ENCODE measurements at regions not wholly inside any gene's neighbourhood (a gene's known extent, or its start where the extent isn't known, plus 50 kb on each side); places are given as distances from the start of the nearest gene placed in this dataset.

GRCh38 chr13:84255226-84255797, 373.0 kb upstream of the SLITRK1 start:
- Histone ChIP-seq H3K9me2 (ENCODE audit: insufficient read depth) (peaks cover 4% of the 10 kb centered on the region; the same call in 1 of the 2 replicates), H3K4me2 (no peak overlapping the region), H3K36me3 (ENCODE audit: insufficient read depth) (peaks cover 7% of the 10 kb centered on the region; the same call in 1 of the 2 replicates), H3F3A (replicated peaks; ENCODE audit: low read depth) (no peaks in the 10 kb centered on the region), H2AFZ (0 out of 2 replicates have a peak overlapping the region, but pooled peaks have one; percentile 34), H3K27ac (ENCODE audit: low read depth) (no peak overlapping the region), H3K27me3 (ENCODE audit: insufficient read depth) (no peaks in the 10 kb centered on the region), H4K20me1 (replicated peaks; ENCODE audit: insufficient read depth) (no peaks in the 10 kb centered on the region), H3K4me1 (ENCODE audit: insufficient read depth) (no peaks in the 10 kb centered on the region), H3K79me2 (replicated peaks; ENCODE audit: insufficient read depth) (no peaks in the 10 kb centered on the region), H3K4me3 (no peak overlapping the region)
- Mint-ChIP-seq H3K27me3 (ENCODE audit: insufficient read depth, low read depth, poor library complexity) (no peaks in the 10 kb centered on the region), H3K4me1 (no peaks in the 10 kb centered on the region), H3K9me3 (peaks cover 31% of the 10 kb centered on the region), H3K36me3 (ENCODE audit: low read depth) (peaks cover 26% of the 10 kb centered on the region), H3K4me3 (no peak overlapping the region), H3K27ac (no peak overlapping the region)
- ATAC-seq (no peak), DNase-seq (ENCODE audit: low spot score) (no peak)
- TF ChIP-seq POLR2AphosphoS5 (IDR thresholded peaks at IDR 0.05; ENCODE audit: low read depth) (no peak), EZH2 (IDR thresholded peaks at IDR 0.05; ENCODE audit: low read depth, unreplicated experiment) (no peak), CTCF (conservative IDR thresholded peaks at IDR 0.05; ENCODE audit: low read depth in 2 of 2) (no peak), JUNB (IDR thresholded peaks at IDR 0.05; ENCODE audit: unreplicated experiment) (no peak), ZNF114 (CRISPR knock-in tag; IDR thresholded peaks at IDR 0.05) (no peak), ZNF462 (CRISPR knock-in tag; IDR thresholded peaks at IDR 0.05) (no peak), NANOG (IDR thresholded peaks at IDR 0.05; ENCODE audit: borderline replicate concordance) (no peak), EZH2phosphoT487 (IDR thresholded peaks at IDR 0.05; ENCODE audit: unreplicated experiment) (no peak), STAT1 (IDR thresholded peaks at IDR 0.05; ENCODE audit: unreplicated experiment) (no peak), REST (IDR thresholded peaks at IDR 0.05; ENCODE audit: unreplicated experiment) (no peak), ZNF331 (CRISPR knock-in tag; IDR thresholded peaks at IDR 0.05; ENCODE audit: low read depth) (no peak), CREB1 (CRISPR knock-in tag; IDR thresholded peaks at IDR 0.05; ENCODE audit: low read depth) (no peak), ETS1 (IDR thresholded peaks at IDR 0.05) (no peak)
